LNCAP (cell line): ENCODE measurements at regions not wholly inside any gene's neighbourhood (a gene's known extent, or its start where the extent isn't known, plus 50 kb on each side); places are given as distances from the start of the nearest gene placed in this dataset.

Source experiments
- CTCF ChIP-seq: fragments of 450-650 bp; IDR thresholded peaks from 2 replicates; pipeline ENCODE4 v1.5.1; 2017; ENCODE audit warnings: mild to moderate bottlenecking

- TF ChIP-seq CTCF = no peak
These were observed 141.0 kb upstream of the MYT1L start for GRCh38 chr2:2472044-2472443.

DNA sequence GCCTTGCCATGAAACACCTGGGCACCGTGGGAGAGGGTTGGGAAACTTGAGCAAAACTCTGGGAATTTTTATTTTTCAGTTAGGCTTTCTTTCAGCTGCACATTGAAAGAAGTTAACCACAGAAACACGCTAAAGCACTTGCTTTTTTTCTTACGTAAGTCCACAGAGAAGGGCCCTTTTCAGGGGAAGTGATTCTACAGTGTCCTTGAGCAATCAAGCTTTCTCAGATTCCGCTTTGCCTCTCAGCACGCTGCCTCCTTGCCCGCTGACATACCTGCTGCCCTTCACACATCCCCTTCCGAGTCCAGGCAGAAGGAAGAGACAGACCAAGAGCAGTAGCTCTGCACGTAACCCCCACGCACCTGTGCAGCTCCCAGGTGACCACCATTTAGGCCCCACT is 135.5 kb upstream of the MYT1L start:
- no peak for TF ChIP-seq CTCF

- no peak for TF ChIP-seq CTCF
These were observed 133.6 kb upstream of the MYT1L start for GRCh38 chr2:2464643-2465042.

- no peak for TF ChIP-seq CTCF
These were observed 133.0 kb upstream of the MYT1L start for GRCh38 chr2:2464094-2464493.

- TF ChIP-seq CTCF = no peak
These were observed 125.6 kb upstream of the MYT1L start for GRCh38 chr2:2456721-2457120.

GRCh38 chr2:2455151-2455550 is 124.1 kb upstream of the MYT1L start:
- TF ChIP-seq CTCF = no peak

DNA sequence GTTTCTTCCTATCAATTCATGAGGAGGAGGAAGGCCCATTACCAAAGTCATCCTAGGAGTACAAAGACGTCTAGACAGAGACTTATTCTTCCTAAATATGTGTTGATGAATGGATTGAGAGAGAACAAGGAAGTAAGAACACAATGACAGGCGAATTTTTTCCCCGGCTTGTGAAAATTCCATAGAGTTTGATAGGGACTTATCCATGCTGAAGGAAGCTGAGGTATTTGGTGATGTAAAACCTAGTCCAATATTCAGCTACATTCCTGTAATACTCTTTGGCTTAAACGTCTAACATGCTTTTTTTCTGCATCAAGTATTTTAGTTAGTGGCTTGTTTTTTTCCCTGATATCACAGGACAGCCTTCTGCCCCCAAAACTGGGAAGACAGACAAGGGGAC is 121.9 kb upstream of the MYT1L start:
- no peak for TF ChIP-seq CTCF

DNA sequence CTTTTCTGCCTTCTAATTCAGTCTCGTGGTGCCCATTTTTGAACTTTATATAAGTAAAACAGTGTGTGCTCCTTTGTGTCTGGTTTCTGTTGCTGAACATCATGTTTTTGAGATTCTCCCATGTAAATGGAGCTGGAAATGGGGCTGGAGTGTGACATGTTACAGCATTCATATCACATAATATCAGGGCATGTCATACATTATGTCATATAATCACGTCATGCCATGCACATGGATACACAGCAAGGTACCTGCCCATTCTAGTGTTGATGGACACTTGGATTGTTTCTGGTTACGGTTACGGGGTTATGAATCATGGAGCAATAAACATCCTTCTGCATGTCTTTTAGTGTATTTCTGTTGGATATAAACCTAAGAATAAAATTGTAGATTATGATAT is 117.1 kb upstream of the MYT1L start:
- TF ChIP-seq CTCF = no peak
